Neural progenitor cell (in vitro differentiated cells): ENCODE measurements at regions not wholly inside any gene's neighbourhood (a gene's known extent, or its start where the extent isn't known, plus 50 kb on each side); places are given as distances from the start of the nearest gene placed in this dataset.

Experiments used
- DNase-seq: peaks from one replicate; pipeline ENCODE4 v3.0.0-alpha.2; 2016; ENCODE audit warnings: low spot score
- H2AFZ ChIP-seq: fragments of 200-600 bp; sonication (generic); replicated peaks from 2 replicates; pipeline ENCODE4 v1.6.1; 2016; ENCODE audit warnings: antibody characterized with exemption
- H3F3A ChIP-seq: fragments of 200-600 bp; sonication (generic); 2 replicates; pipeline ENCODE4 v1.6.1; 2016; ENCODE audit warnings: antibody characterized with exemption, low read depth
- H3K27ac ChIP-seq: fragments of 200-600 bp; sonication (generic); 2 replicates; pipeline ENCODE4 v1.5.1; 2016; ENCODE audit warnings: mild to moderate bottlenecking
- H3K27me3 ChIP-seq: fragments of 200-600 bp; sonication (generic); 2 replicates; pipeline ENCODE4 v1.6.1; 2016; ENCODE audit warnings: mild to moderate bottlenecking, moderate library complexity
- H3K36me3 ChIP-seq: fragments of 200-600 bp; sonication (generic); 2 replicates; pipeline ENCODE4 v1.5.1; 2016
- H3K4me1 ChIP-seq: fragments of 200-600 bp; sonication (generic); 2 replicates; pipeline ENCODE4 v1.6.1; 2016; ENCODE audit warnings: mixed run types
- H3K4me2 ChIP-seq: fragments of 200-600 bp; sonication (generic); 2 replicates; pipeline ENCODE4 v1.6.1; 2016
- H3K4me3 ChIP-seq: fragments of 200-600 bp; sonication (generic); 2 replicates; pipeline ENCODE4 v1.5.1; 2016
- H3K79me2 ChIP-seq: fragments of 200-600 bp; sonication (generic); 2 replicates; pipeline ENCODE4 v1.6.1; 2016; ENCODE audit warnings: low read depth
- H3K9ac ChIP-seq: fragments of 200-600 bp; sonication (generic); 2 replicates; pipeline ENCODE4 v1.6.1; 2016
- H3K9me3 ChIP-seq: fragments of 200-600 bp; sonication (generic); 2 replicates; pipeline ENCODE4 v1.5.1; 2016; ENCODE audit warnings: low read depth
- H4K20me1 ChIP-seq: fragments of 200-600 bp; sonication (generic); 2 replicates; pipeline ENCODE4 v1.6.1; 2016; ENCODE audit warnings: low read depth
- H3K27ac Mint-ChIP-seq: 3 replicates; pipeline ENCODE4 v1.8.0; 2021; ENCODE audit warnings: mixed read lengths
- H3K27me3 Mint-ChIP-seq: 2 replicates; pipeline ENCODE4 v1.8.0; 2022; ENCODE audit warnings: low read depth, mild to moderate bottlenecking, inconsistent platforms, moderate library complexity, mixed read lengths; ENCODE audit not compliant: insufficient read depth
- H3K36me3 Mint-ChIP-seq: 3 replicates; pipeline ENCODE4 v1.8.0; 2021; ENCODE audit warnings: mixed read lengths
- H3K4me1 Mint-ChIP-seq: 3 replicates; pipeline ENCODE4 v1.8.0; 2021; ENCODE audit warnings: mixed read lengths
- H3K4me3 Mint-ChIP-seq: 3 replicates; pipeline ENCODE4 v1.8.0; 2021; ENCODE audit warnings: mild to moderate bottlenecking, moderate library complexity, mixed read lengths
- H3K9me3 Mint-ChIP-seq: 3 replicates; pipeline ENCODE4 v1.8.0; 2020; ENCODE audit warnings: mixed read lengths
- EZH2 ChIP-seq: fragments of 200-600 bp; sonication (generic); IDR thresholded peaks from 2 replicates; pipeline ENCODE4 v1.6.1; 2017; ENCODE audit warnings: antibody characterized with exemption, mild to moderate bottlenecking, moderate library complexity
- EZH2phosphoT487 ChIP-seq: fragments of 200-600 bp; sonication (generic); IDR thresholded peaks from 2 replicates; pipeline ENCODE4 v1.6.1; 2017; ENCODE audit warnings: antibody characterized with exemption
- TF ChIP-seq, protein P1 (sequence below): fragments of 200-600 bp; sonication (generic); IDR thresholded peaks from 2 replicates; pipeline ENCODE4 v1.5.1; 2017; ENCODE audit warnings: antibody characterized with exemption, mild to moderate bottlenecking

- H3K4me2 ChIP-seq, result no peak overlapping the region
- TF ChIP-seq, protein P1, sequence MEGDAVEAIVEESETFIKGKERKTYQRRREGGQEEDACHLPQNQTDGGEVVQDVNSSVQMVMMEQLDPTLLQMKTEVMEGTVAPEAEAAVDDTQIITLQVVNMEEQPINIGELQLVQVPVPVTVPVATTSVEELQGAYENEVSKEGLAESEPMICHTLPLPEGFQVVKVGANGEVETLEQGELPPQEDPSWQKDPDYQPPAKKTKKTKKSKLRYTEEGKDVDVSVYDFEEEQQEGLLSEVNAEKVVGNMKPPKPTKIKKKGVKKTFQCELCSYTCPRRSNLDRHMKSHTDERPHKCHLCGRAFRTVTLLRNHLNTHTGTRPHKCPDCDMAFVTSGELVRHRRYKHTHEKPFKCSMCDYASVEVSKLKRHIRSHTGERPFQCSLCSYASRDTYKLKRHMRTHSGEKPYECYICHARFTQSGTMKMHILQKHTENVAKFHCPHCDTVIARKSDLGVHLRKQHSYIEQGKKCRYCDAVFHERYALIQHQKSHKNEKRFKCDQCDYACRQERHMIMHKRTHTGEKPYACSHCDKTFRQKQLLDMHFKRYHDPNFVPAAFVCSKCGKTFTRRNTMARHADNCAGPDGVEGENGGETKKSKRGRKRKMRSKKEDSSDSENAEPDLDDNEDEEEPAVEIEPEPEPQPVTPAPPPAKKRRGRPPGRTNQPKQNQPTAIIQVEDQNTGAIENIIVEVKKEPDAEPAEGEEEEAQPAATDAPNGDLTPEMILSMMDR, result no peak
- TF ChIP-seq EZH2 (no peak), EZH2phosphoT487 (no peak)
- Mint-ChIP-seq H3K4me3 (no peak overlapping the region), H3K36me3 (peaks cover 3% of the 10 kb centered on the region), H3K27me3 (peaks cover 11% of the 10 kb centered on the region), H3K27ac (no peak overlapping the region), H3K9me3 (peaks cover 18% of the 10 kb centered on the region), H3K4me1 (peaks cover 11% of the 10 kb centered on the region)
- DNase-seq, result no peak
- H3K79me2 ChIP-seq, result no peaks in the 10 kb centered on the region
- no peak overlapping the region for H2AFZ ChIP-seq
- no peaks in the 10 kb centered on the region for H4K20me1 ChIP-seq
- no peak overlapping the region for H3K9ac ChIP-seq
- H3F3A ChIP-seq, result no peaks in the 10 kb centered on the region
- no peaks in the 10 kb centered on the region for H3K36me3 ChIP-seq
- no peak overlapping the region for H3K27ac ChIP-seq
- no peaks in the 10 kb centered on the region for H3K9me3 ChIP-seq
- peaks cover 4% of the 10 kb centered on the region for H3K4me1 ChIP-seq
- H3K4me3 ChIP-seq, result no peak overlapping the region
- no peaks in the 10 kb centered on the region for H3K27me3 ChIP-seq
These were observed 80.9 kb upstream of the MAP1LC3B2 start for GRCh38 chr12:116478243-116478773.

DNA sequence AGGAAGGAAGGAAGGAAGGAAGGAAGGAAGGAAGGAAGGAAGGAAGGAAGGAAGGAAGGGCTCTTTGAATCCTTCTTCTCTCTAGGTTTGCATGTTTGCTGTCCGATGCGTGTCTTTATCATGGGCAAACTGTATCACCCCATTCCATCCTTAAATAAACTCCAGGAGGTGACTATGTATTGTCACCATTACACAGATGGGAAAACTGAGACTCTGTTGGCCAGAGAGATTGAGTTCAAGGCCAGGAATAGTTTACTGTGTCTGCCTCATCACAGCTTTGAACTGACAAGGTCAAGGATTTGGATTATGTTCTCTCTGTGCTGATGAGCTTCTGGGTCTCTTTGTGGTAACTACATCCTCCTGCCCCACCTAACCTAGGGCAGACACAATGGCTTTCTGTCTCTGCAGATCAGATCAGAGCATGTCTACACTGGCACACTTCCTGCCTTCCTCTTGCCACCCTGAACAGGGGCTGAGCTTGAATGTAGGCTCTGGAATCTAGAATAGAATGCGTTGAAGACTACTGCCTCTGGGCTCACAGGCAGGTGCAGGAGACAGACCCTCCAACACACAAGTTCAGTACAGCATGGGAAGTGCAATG lies 78.9 kb upstream of the MAP1LC3B2 start:
- peaks cover 14% of the 10 kb centered on the region for H3K27me3 Mint-ChIP-seq
- Histone ChIP-seq H3K4me3 (no peak overlapping the region), H3K79me2 (no peaks in the 10 kb centered on the region), H4K20me1 (no peaks in the 10 kb centered on the region), H3F3A (no peaks in the 10 kb centered on the region), H3K27me3 (no peaks in the 10 kb centered on the region), H3K27ac (no peak overlapping the region), H3K9me3 (no peaks in the 10 kb centered on the region), H2AFZ (no peak overlapping the region), H3K4me2 (no peak overlapping the region), H3K9ac (no peak overlapping the region), H3K36me3 (no peaks in the 10 kb centered on the region), H3K4me1 (peaks cover 4% of the 10 kb centered on the region)
- peaks cover 18% of the 10 kb centered on the region for H3K4me1 Mint-ChIP-seq
- peak overlapping the region; percentile 47 for H3K27ac Mint-ChIP-seq
- peaks cover 3% of the 10 kb centered on the region for H3K36me3 Mint-ChIP-seq
- DNase-seq, result no peak
- H3K9me3 Mint-ChIP-seq, result peaks cover 18% of the 10 kb centered on the region
- no peak overlapping the region for H3K4me3 Mint-ChIP-seq
- TF ChIP-seq, protein P1, result no peak
- TF ChIP-seq EZH2 (no peak), EZH2phosphoT487 (no peak)

DNA sequence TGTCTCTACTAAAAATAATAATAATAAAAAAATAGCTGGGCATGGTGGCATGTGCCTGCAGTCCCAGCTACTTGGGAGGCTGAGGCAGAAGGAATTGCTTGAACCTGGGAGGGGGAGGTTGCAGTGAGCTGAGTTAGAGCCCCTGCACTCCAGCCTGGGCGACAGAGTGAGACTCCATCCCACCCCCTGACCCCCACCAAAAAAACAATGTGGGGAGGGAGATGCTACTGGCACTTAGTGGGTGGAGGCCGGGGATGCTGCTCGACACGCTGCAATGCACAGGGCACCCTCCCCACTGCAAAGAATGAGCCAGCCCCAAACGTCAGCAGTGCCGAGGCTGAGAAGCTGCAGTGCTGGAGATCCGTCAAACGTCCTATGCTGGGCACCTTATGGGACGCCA lies 77.5 kb upstream of the MAP1LC3B2 start:
- no peak for TF ChIP-seq EZH2
- DNase-seq, result no peak
- Histone ChIP-seq H3K4me1 (peaks cover 4% of the 10 kb centered on the region), H4K20me1 (no peaks in the 10 kb centered on the region), H3K4me2 (no peak overlapping the region), H3K36me3 (no peaks in the 10 kb centered on the region), H3K4me3 (no peak overlapping the region), H3F3A (no peaks in the 10 kb centered on the region), H3K27ac (no peak overlapping the region), H2AFZ (no peak overlapping the region), H3K79me2 (no peaks in the 10 kb centered on the region), H3K9me3 (no peaks in the 10 kb centered on the region), H3K9ac (no peak overlapping the region), H3K27me3 (no peaks in the 10 kb centered on the region)
- no peak overlapping the region for H3K4me3 Mint-ChIP-seq
- H3K4me1 Mint-ChIP-seq, result peaks cover 18% of the 10 kb centered on the region
- H3K27me3 Mint-ChIP-seq, result peaks cover 12% of the 10 kb centered on the region
- H3K9me3 Mint-ChIP-seq, result peaks cover 8% of the 10 kb centered on the region
- H3K36me3 Mint-ChIP-seq, result peaks cover 2% of the 10 kb centered on the region
- no peak overlapping the region for H3K27ac Mint-ChIP-seq

GRCh38 chr12:116482179-116482578 lies 77.0 kb upstream of the MAP1LC3B2 start:
- Histone ChIP-seq H3K9ac (no peak overlapping the region), H3K4me3 (no peak overlapping the region), H3K4me2 (no peak overlapping the region), H3F3A (no peaks in the 10 kb centered on the region), H3K4me1 (peaks cover 4% of the 10 kb centered on the region), H4K20me1 (no peaks in the 10 kb centered on the region), H3K79me2 (no peaks in the 10 kb centered on the region), H2AFZ (no peak overlapping the region), H3K27me3 (no peaks in the 10 kb centered on the region), H3K36me3 (no peaks in the 10 kb centered on the region), H3K9me3 (no peaks in the 10 kb centered on the region), H3K27ac (no peak overlapping the region)
- no peak overlapping the region for H3K4me3 Mint-ChIP-seq
- no peak for DNase-seq
- H3K27me3 Mint-ChIP-seq, result peaks cover 12% of the 10 kb centered on the region
- peaks cover 18% of the 10 kb centered on the region for H3K4me1 Mint-ChIP-seq
- peaks cover 10% of the 10 kb centered on the region for H3K9me3 Mint-ChIP-seq
- peaks cover 2% of the 10 kb centered on the region for H3K36me3 Mint-ChIP-seq
- H3K27ac Mint-ChIP-seq, result peak overlapping the region; percentile 86
- TF ChIP-seq, protein P1, result no peak
- no peak for TF ChIP-seq EZH2
